Nephron (organoid): ENCODE measurements at regions not wholly inside any gene's neighbourhood (a gene's known extent, or its start where the extent isn't known, plus 50 kb on each side); places are given as distances from the start of the nearest gene placed in this dataset.

Experiments
- H3K27ac Mint-ChIP-seq, 3 experiments: 2 replicates each; pipeline ENCODE4 v1.8.0; 2020; ENCODE audit warnings: mixed read lengths in 3 of 3, mild to moderate bottlenecking in 2 of 3, moderate library complexity in 1 of 3
- H3K27me3 Mint-ChIP-seq: 2 replicates; pipeline ENCODE4 v1.8.0; 2021; ENCODE audit warnings: low read depth, mild to moderate bottlenecking, moderate library complexity, mixed read lengths
- H3K36me3 Mint-ChIP-seq: 2 replicates; pipeline ENCODE4 v1.8.0; 2020; ENCODE audit warnings: low read depth, mixed read lengths
- H3K4me1 Mint-ChIP-seq: 2 replicates; pipeline ENCODE4 v1.8.0; 2020; ENCODE audit warnings: mixed read lengths
- H3K4me3 Mint-ChIP-seq, 3 experiments: 2 replicates each; pipeline ENCODE4 v1.8.0; 2020; ENCODE audit warnings: mild to moderate bottlenecking in 3 of 3, mixed read lengths in 3 of 3, moderate library complexity in 2 of 3
- H3K9me3 Mint-ChIP-seq: 2 replicates; pipeline ENCODE4 v1.8.0; 2020; ENCODE audit warnings: mixed read lengths
- CTCF ChIP-seq, 3 experiments: fragments of 200-600 bp; sonication (generic); IDR thresholded peaks; one replicate each; pipeline ENCODE4 v1.5.0; 2021; ENCODE audit warnings: antibody characterized with exemption in 3 of 3; ENCODE audit not compliant: unreplicated experiment in 3 of 3

DNA sequence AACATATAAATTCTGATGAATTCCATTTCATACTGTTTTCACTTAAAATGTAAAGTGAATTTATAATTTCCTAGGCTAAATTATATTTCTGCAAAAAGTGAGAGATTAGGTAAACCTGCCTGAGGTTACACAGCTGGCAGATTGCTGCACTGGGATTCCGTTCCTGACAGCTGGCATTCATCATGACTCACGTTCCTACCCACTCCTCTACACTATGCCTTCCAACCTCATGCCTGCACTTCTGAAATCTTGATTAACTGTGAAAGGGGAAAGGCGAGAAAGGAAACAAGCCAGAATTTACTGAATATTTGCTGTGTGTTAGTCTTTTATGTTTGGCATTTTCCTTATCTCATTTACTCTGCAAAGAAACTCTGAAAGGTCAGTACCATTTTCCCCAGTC lies 73.3 kb upstream of the MON1B start:
- Mint-ChIP-seq H3K4me3 (no peak overlapping the region), H3K36me3 (no peaks in the 10 kb centered on the region), H3K9me3 (no peaks in the 10 kb centered on the region), H3K27ac (no peak overlapping the region), H3K27me3 (peaks cover 4% of the 10 kb centered on the region), H3K4me1 (no peaks in the 10 kb centered on the region)
- no peak for TF ChIP-seq CTCF (IDR thresholded peaks at IDR 0.05; ENCODE audit: unreplicated experiment in 3 of 3)

GRCh38 chr16:77131398-77131797 lies 59.6 kb upstream of the MON1B start:
- Mint-ChIP-seq H3K36me3 (no peaks in the 10 kb centered on the region), H3K27me3 (no peaks in the 10 kb centered on the region), H3K4me1 (peaks cover 9% of the 10 kb centered on the region), H3K9me3 (peaks cover 4% of the 10 kb centered on the region), H3K4me3 (no peak overlapping the region), H3K27ac (no peak overlapping the region)
- no peak for TF ChIP-seq CTCF (IDR thresholded peaks at IDR 0.05; ENCODE audit: unreplicated experiment in 3 of 3)

GRCh38 chr16:77132051-77132618 lies 58.9 kb upstream of the MON1B start:
- no peak for TF ChIP-seq CTCF (IDR thresholded peaks at IDR 0.05; ENCODE audit: unreplicated experiment in 3 of 3)
- no peaks in the 10 kb centered on the region for H3K36me3 Mint-ChIP-seq
- peaks cover 6% of the 10 kb centered on the region for H3K4me1 Mint-ChIP-seq
- H3K9me3 Mint-ChIP-seq, result peaks cover 4% of the 10 kb centered on the region
- H3K27ac Mint-ChIP-seq, result no peak overlapping the region
- no peaks in the 10 kb centered on the region for H3K27me3 Mint-ChIP-seq
- H3K4me3 Mint-ChIP-seq, result no peak overlapping the region

GRCh38 chr16:77133706-77134105 lies 57.3 kb upstream of the MON1B start:
- Mint-ChIP-seq H3K9me3 (no peaks in the 10 kb centered on the region), H3K36me3 (no peaks in the 10 kb centered on the region), H3K4me3 (no peak overlapping the region), H3K27me3 (no peaks in the 10 kb centered on the region), H3K4me1 (peaks cover 6% of the 10 kb centered on the region), H3K27ac (no peak overlapping the region)
- no peak for TF ChIP-seq CTCF (IDR thresholded peaks at IDR 0.05; ENCODE audit: unreplicated experiment in 3 of 3)

- H3K27me3 Mint-ChIP-seq, result no peaks in the 10 kb centered on the region
- no peak overlapping the region for H3K4me3 Mint-ChIP-seq
- H3K36me3 Mint-ChIP-seq, result no peaks in the 10 kb centered on the region
These were observed 53.9 kb upstream of the MON1B start for GRCh38 chr16:77137045-77137444.

More at GRCh38 chr16:77137045-77137444, 53.9 kb upstream of the MON1B start:
- no peaks in the 10 kb centered on the region for H3K4me1 Mint-ChIP-seq
- no peak for TF ChIP-seq CTCF (IDR thresholded peaks at IDR 0.05; ENCODE audit: unreplicated experiment in 3 of 3)
- no peaks in the 10 kb centered on the region for H3K9me3 Mint-ChIP-seq
- H3K27ac Mint-ChIP-seq, result no peak overlapping the region
